ENCODE measurements at regions not wholly inside any gene's neighbourhood (a gene's known extent, or its start where the extent isn't known, plus 50 kb on each side); places are given as distances from the start of the nearest gene placed in this dataset.

DNA sequence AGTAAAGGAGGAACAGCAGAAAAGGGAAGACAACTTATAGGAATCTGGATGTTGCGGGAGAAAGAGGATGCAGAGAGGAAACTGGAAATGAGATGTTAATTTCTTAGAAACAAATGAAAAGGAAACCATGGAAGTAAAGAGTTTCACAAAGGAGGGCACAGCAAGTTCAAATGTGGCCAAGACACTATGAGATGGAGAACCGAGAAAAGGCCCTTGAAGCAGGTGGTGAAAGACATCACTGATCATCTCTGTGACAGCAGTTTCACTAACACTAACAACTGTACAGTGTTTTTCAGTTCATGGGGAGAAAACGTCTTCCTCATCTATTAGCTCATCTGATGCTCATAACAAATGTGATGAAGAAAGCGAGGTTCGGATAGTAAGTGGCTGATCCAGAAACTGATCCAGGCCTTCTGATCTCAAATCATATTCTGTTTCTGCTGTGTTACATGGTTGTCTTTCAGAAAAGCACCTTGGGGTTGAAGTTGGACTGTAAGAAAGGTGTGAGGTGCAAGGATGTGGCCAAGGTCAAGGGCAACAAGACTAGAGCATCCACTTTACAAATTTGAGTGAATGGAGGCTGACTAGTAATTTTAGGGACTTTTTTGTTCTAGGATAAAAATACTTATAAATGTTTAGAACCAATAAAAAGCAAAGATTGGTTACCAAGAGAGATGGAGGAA, 492.1 kb upstream of the CADM1 start:
- Histone ChIP-seq H3K27me3 (ENCODE audit: control insufficient read depth, insufficient read depth, low read length) (no peaks in the 10 kb centered on the region), H3K4me3 (ENCODE audit: low read depth in 2 of 2, low read length in 2 of 2) (no peak overlapping the region), H3K36me3 (ENCODE audit: control insufficient read depth, insufficient read depth, low read length) (no peaks in the 10 kb centered on the region), H3K9me3 (ENCODE audit: control insufficient read depth, insufficient read depth, low read depth, low read length) (no peaks in the 10 kb centered on the region), H3K4me1 (ENCODE audit: control insufficient read depth, insufficient read depth, low read length) (no peaks in the 10 kb centered on the region), H3K27ac (ENCODE audit: low read length) (no peak overlapping the region)
- intact Hi-C loops (cut with micrococcal nuclease; ENCODE audit: unreplicated experiment), result no loop called here
- CTCF ChIA-PET, result no interaction called here
- TF ChIP-seq, protein P1, sequence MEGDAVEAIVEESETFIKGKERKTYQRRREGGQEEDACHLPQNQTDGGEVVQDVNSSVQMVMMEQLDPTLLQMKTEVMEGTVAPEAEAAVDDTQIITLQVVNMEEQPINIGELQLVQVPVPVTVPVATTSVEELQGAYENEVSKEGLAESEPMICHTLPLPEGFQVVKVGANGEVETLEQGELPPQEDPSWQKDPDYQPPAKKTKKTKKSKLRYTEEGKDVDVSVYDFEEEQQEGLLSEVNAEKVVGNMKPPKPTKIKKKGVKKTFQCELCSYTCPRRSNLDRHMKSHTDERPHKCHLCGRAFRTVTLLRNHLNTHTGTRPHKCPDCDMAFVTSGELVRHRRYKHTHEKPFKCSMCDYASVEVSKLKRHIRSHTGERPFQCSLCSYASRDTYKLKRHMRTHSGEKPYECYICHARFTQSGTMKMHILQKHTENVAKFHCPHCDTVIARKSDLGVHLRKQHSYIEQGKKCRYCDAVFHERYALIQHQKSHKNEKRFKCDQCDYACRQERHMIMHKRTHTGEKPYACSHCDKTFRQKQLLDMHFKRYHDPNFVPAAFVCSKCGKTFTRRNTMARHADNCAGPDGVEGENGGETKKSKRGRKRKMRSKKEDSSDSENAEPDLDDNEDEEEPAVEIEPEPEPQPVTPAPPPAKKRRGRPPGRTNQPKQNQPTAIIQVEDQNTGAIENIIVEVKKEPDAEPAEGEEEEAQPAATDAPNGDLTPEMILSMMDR (IDR thresholded peaks at IDR 0.05), result no peak
- TF ChIP-seq POLR2AphosphoS5 (IDR thresholded peaks at IDR 0.05; ENCODE audit: low read depth, low read length) (no peak), TCF7L2 (IDR thresholded peaks at IDR 0.05; ENCODE audit: low read depth, low read length) (no peak), SIN3A (IDR thresholded peaks at IDR 0.05; ENCODE audit: borderline replicate concordance, insufficient read depth, low read depth, low read length) (no peak)
- TF ChIP-seq, protein P2, sequence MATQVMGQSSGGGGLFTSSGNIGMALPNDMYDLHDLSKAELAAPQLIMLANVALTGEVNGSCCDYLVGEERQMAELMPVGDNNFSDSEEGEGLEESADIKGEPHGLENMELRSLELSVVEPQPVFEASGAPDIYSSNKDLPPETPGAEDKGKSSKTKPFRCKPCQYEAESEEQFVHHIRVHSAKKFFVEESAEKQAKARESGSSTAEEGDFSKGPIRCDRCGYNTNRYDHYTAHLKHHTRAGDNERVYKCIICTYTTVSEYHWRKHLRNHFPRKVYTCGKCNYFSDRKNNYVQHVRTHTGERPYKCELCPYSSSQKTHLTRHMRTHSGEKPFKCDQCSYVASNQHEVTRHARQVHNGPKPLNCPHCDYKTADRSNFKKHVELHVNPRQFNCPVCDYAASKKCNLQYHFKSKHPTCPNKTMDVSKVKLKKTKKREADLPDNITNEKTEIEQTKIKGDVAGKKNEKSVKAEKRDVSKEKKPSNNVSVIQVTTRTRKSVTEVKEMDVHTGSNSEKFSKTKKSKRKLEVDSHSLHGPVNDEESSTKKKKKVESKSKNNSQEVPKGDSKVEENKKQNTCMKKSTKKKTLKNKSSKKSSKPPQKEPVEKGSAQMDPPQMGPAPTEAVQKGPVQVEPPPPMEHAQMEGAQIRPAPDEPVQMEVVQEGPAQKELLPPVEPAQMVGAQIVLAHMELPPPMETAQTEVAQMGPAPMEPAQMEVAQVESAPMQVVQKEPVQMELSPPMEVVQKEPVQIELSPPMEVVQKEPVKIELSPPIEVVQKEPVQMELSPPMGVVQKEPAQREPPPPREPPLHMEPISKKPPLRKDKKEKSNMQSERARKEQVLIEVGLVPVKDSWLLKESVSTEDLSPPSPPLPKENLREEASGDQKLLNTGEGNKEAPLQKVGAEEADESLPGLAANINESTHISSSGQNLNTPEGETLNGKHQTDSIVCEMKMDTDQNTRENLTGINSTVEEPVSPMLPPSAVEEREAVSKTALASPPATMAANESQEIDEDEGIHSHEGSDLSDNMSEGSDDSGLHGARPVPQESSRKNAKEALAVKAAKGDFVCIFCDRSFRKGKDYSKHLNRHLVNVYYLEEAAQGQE (IDR thresholded peaks at IDR 0.05; ENCODE audit: insufficient read depth in 1 of 2, low read depth in 2 of 2, low read length in 1 of 2), result no peak
- no TSS peak for BruUV-seq (replicated peaks)
- POLR2A ChIA-PET, result no interaction called here
- in situ Hi-C loops (cut with HindIII; ENCODE audit: low pct_unique_long_range_greater_than_20kb, low sequenced_read_pairs), result no loop called here
- DNase-seq (ENCODE audit: low read depth, low spot score) (no peak), ATAC-seq (no peak)

DNA sequence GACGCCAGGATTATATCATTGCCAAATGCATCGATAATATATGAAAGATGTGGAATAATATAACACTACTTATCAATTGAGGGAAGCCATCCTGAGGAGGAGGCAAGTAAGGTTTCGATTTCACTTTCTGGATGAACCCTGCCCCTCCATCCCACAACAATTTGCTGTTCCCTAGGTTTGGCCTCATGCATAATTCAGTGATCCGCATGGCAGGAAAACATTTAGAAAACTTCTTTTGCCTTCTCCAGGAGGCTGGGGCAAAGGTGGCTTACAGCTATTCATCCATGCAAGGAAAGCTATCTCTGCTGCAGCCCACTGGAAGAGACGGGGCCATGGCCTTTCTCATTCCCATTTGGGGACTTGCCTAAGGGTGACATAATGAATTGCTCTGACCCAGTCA, 489.4 kb upstream of the CADM1 start:
- H3K27me3 ChIP-seq (ENCODE audit: control insufficient read depth, insufficient read depth, low read length), result no peaks in the 10 kb centered on the region
- no peaks in the 10 kb centered on the region for H3K36me3 ChIP-seq (ENCODE audit: control insufficient read depth, insufficient read depth, low read length)
- POLR2A ChIA-PET, result no interaction called here
- TF ChIP-seq POLR2AphosphoS5 (IDR thresholded peaks at IDR 0.05; ENCODE audit: low read depth, low read length), result no peak
- TF ChIP-seq, protein P2 (IDR thresholded peaks at IDR 0.05; ENCODE audit: insufficient read depth in 1 of 2, low read depth in 2 of 2, low read length in 1 of 2), result no peak
- DNase-seq (ENCODE audit: low read depth, low spot score) (no peak), ATAC-seq (no peak)
- H3K9me3 ChIP-seq (ENCODE audit: control insufficient read depth, insufficient read depth, low read depth, low read length), result no peaks in the 10 kb centered on the region
- intact Hi-C loops (cut with micrococcal nuclease; ENCODE audit: unreplicated experiment) (no loop called here), in situ Hi-C loops (cut with HindIII; ENCODE audit: low pct_unique_long_range_greater_than_20kb, low sequenced_read_pairs) (no loop called here)
- no peaks in the 10 kb centered on the region for H3K4me1 ChIP-seq (ENCODE audit: control insufficient read depth, insufficient read depth, low read length)
- no TSS peak for BruUV-seq (replicated peaks)
- no peak overlapping the region for H3K4me3 ChIP-seq (ENCODE audit: low read depth in 2 of 2, low read length in 2 of 2)
- CTCF ChIA-PET, result no interaction called here
- no peak overlapping the region for H3K27ac ChIP-seq (ENCODE audit: low read length)
